HG02852 (cell line): ENCODE measurements at regions not wholly inside any gene's neighbourhood (a gene's known extent, or its start where the extent isn't known, plus 50 kb on each side); places are given as distances from the start of the nearest gene placed in this dataset.

ENCODE experiments used
- ATAC-seq: cut with Tn5 transposase; IDR thresholded peaks from one replicate; pipeline ENCODE4 v1.9.1; 2021; ENCODE audit warnings: mild to moderate bottlenecking, moderate library complexity; ENCODE audit not compliant: unreplicated experiment

DNA sequence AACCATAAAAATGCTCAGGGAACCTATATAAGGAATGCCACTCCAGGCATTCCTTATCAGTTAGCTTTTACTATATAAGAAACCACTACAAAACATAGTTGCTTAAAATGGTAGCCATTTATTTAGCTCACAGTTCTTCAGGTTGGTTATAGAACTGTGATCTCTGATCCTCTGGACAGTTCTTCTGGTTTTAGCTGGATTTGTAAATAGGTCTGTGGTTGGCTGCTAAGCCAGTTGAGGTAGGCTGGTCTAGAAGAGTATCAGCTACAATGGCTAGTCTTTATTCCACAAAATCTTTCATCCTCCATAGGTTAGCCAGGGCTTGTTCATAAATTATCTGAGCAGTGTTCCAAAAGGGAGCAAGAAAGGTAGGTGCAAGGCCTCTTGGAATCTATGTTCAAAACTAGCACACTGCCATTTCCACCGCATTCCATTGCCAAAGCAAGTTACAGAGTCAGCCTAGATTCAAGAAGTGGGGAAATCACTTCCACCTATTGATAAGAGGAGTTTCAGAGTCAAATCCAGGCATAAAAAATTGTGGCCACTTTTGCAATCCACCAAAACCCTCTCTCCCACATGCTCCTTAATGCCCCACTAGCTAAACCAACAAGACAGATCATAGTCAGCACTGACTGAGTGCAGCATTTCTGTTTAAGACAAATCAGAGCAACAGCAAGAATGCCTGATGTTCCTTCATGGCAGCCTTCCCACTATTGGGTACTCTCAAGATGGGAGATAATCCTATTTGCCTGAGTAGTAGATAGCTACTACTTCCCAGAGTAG is 146.4 kb downstream of the IRS1 start:
- ATAC-seq, result no peak

DNA sequence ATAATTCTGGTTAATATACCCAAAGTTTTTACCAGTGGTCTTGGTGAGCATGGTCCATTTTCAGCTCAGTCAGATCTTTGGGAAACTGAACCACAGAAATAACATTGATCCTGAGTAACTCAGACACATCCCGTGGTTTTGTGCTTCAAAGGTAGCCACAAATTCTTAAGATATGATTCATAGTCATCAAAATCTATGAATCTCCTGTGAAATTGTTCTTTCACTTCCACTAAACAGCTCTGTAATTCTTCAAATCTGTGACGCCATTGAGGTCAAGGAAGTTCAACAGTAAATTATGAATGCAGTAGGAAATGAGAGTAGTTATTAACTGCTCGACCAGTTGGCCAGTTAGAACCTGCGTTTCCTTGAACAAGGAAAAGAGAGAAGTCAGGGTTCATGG is 147.3 kb downstream of the IRS1 start:
- ATAC-seq, result no peak

- ATAC-seq, result peak; percentile 86
Observed at GRCh38 chr2:226649871-226650660, 149.6 kb downstream of the IRS1 start.

DNA sequence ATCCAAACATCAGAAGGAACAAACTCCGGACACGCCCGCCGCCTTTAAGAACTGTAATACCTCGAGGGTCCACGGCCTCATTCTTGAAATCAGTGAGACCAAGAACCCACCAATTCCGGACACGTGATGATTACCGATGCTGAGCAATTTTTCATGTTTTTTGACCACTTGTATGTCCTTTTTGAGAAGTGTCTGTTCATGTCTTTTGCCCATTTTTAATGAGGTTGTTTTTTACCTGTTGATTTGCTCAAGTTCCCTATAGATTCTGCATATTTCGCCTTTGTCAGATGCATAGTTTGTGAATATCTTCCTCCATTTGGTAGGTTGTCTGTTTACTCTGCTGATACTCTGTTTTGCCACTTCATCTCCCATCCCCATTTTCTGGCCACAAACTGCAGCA is 150.4 kb downstream of the IRS1 start:
- no peak for ATAC-seq

DNA sequence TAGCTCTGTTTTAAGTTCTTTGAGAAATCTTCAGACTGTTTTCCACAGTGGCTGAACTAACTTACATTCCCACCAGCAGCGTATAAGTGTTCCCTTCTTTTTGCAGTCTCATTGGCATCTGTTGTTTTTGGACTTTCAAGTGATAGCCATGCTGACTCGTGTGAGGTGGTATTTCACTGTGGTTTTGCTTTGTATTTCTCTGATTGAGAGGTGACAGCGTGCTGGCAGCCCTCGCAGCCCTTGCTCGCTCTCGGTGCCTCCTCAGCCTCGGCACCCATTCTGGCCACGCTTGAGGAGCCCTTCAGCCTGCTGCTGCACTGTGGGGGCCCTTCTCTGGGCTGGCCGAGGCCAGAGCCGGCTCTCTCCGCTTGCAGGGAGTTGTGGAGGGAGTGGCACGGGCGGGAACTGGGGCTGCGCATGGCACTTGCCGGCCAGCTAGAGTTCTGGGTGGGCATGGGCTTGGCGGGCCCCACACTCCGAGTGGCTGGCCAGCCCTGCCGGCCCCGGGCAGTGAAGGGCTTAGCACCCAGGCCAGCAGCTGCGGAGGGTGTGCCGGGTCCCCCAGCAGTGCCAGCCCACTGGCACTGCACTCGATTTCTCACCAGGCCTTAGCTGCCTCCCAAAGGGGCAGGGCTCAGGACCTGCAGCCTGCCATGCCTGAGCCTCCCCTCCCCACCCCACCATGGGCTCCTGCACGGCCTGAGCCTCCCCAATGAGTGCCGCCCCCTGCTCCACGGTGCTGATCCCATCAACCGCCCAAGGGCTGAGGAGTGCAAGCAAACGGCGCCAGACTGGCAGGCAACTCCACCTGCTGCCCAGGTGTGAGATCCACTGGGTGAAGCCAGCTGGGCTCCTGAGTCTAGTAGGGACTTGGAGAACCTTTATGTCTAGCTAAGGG is 151.8 kb downstream of the IRS1 start:
- ATAC-seq, result no peak

DNA sequence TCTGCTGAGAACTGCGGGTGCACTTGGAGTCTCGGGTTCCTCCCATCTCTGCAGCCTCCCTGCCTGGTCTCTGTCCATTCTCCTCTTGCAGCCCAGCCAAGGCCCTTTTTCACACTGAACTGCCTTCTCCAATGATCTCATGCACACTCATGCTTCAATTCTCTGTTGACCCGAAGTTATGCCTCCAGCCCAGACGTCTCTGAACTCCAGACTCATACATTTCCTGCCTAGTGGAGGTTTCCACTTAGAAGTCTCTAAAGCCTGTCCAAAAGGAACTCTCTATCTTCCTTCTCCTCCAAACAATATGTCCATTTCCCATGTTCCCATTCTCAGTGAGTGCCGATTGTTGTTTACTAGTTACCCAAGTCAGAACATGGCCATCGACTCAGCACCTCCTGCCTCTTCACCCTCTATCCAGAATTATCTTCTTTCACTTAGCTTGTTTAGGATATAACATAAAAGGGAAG is 155.2 kb downstream of the IRS1 start:
- no peak for ATAC-seq

DNA sequence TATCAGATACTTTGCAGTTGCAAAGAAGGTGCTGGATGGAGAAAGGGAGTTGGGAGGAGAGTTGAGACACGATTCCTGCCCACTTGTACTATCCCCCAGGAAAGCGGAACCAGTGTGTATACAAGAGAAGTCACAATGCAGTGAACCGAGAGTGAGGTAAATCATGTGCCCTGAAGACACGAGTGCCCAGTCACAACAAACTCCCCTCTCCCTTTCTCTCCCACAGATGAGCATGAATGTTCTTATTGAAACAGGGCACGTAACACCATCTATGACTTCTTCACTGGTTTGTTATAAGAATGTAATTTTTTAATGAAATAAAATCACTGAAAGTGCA is 155.7 kb downstream of the IRS1 start:
- ATAC-seq, result no peak

DNA sequence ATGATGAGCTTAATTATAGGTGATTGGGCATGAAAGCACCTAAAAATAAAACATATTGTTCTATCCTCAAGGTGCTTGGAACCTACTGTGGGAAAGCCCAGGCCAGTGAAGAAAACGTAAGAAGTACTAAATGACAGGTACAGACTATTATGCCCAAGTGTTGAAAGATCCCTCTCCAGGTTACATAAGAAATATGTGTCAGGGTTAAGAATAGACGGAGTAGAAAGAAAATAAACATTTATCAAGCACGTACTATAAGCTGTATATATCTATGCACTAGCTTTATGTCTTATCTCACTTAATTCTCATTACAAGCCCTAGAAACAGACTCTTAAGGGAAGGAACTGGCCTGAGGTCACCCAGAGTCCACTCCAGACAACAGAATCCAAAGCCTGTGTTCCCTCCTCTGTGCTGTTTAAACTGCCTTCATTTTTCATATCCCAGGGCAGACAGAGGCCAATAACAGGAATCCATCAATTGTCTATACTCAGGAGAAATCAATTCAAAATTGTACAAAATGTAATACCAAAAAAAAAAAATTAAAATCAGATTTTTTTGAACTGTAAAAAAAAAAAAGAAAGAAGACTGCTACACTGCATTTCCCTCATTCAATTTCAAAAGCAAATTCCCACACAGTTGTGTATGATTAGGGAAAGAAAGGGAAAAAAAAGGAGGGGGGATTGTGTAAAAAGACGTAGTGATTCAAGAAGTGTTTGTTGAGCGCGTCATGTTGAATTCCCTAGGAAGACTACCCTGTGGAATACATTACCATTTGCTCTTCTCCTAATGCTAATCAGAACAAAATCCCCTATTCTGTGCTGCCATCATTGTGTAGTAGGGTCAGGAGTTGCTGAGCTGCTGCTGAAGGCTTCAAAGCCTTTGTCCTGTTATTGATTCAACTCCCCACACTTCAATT is 156.3 kb downstream of the IRS1 start:
- ATAC-seq, result no peak

DNA sequence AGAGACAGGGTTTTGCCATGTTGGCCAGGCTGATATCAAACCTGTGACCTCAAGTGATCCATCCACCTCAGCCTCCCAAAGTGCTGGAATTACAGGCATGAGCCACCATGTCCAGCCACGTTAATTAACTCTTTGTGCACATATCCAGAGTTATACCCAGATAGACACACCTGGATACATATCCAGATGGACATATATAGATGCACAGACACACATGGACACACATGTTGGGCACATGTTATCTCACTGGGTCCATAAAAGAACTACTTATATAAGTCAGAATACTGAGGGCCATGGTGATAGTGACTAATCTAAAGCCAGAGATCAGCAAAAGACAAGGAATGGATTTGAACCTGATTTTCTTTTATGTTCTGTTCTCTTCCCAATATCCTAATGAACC is 158.6 kb downstream of the IRS1 start:
- no peak for ATAC-seq

DNA sequence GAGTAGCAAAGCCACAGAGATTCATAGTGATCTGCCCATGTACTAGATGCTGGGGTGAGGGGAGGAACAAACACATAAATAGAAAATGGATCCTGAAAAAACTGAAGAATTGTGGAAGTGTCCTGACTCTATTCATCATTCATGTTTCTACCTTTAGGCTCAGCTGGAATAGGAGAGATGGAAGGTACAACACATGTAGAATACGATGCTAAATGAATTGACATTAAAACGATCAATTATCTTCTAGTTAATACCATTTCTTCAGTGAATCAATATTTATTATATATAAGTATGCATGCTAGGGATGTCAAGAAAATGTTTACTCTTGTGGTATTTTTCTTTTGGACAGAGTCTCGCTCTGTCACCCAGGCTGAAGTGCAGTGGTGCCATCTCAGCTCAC is 159.1 kb downstream of the IRS1 start:
- ATAC-seq, result no peak

- ATAC-seq, result no peak
Observed at GRCh38 chr2:226639550-226639949, 160.1 kb downstream of the IRS1 start.

DNA sequence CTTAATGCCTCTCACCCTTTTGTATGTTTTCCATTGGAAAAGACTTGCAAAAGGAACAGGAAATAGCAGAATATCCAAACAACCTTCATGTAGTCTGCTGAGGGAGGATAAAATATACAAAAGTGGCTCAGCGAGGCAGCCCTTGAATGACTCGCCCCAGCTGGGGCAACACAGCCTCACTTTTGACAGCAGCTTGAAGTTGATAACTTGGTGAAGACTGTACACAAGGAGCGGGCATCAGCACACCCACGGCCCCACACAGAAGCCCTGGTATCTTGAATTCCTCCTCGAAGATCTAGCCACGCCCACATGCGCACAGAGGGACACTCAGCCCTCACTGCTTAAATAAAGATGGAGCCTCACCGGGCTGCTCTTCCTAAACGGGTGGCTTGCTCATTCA is 161.0 kb downstream of the IRS1 start:
- ATAC-seq, result no peak

DNA sequence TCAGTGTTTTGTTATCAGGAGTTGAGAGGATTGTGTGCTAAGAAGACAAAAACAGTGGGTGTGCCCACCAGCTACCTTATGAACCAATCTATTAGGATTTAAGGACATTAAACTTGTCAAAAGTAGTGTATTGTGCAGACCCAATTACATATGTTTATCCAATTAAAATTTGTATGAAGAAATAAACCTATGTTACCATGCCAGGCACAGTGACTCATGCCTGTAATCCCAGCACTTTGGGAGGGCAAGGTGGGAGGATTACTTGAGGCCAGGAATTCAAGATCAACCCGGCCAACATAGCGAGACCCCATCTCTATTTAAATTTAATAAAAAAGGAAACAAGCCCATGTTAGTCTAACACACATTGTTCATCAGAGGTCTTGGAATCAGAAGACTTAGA is 162.2 kb downstream of the IRS1 start:
- ATAC-seq, result no peak

DNA sequence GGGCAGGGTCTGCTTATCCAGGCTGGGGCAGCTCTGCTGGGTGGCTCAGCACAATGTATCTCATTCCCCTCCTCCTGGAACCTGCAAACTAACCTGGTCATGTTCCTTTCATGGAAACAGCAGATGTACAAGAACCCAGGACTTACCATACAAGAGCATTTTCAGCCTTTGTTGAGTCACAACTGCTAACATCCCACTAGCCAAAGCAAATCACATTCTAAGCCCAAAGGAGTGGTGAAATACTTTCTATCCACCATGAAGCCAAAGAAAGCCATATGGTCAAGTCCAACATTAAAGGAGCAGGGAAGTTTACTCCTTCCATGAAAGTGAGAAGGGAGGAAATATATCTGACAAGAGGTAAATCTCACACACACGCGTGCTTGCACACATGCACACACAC is 163.0 kb downstream of the IRS1 start:
- no peak for ATAC-seq

GRCh38 chr2:226634943-226635604 is 164.5 kb downstream of the IRS1 start:
- ATAC-seq, result no peak

- ATAC-seq, result no peak
Observed at GRCh38 chr2:226631671-226632070, 167.9 kb downstream of the IRS1 start.

DNA sequence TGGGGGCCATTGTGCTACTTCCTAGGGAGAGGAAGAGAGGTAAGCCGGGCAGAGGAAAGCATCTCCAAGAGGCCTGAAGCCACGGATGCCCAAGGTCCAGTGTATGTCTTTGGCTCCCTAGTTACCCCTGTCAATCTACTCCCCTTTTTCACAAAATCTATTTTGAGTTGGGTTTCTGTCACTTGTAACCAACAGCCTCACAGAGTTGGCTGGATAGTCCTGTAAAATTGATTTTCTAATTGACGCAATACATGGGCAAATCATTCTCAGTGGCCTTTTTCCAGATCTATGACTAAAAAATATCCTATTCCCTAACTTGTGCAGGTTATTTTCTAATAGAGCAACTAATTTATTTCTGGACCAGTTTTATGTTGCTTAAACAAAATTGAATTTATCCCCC is 168.4 kb downstream of the IRS1 start:
- ATAC-seq, result no peak

DNA sequence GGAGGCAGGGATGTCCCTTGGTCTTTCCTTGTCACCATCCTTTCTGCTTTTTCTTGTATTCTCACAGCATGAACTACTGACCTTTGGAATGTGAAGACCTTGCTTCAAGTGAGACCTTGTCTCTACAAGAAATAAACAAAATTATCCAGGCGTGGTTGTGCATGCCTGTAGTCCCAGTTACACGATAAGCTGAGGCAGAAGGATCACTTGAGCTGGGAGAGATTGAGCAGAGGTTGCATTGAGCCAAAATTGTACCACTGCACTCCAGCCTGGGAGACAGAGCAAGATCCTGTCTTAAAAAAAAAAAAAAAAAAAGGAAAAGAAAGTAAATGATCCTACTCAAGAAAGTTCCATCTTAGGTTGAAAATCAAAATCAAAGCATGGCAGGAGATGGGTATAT is 173.7 kb downstream of the IRS1 start:
- ATAC-seq, result no peak

DNA sequence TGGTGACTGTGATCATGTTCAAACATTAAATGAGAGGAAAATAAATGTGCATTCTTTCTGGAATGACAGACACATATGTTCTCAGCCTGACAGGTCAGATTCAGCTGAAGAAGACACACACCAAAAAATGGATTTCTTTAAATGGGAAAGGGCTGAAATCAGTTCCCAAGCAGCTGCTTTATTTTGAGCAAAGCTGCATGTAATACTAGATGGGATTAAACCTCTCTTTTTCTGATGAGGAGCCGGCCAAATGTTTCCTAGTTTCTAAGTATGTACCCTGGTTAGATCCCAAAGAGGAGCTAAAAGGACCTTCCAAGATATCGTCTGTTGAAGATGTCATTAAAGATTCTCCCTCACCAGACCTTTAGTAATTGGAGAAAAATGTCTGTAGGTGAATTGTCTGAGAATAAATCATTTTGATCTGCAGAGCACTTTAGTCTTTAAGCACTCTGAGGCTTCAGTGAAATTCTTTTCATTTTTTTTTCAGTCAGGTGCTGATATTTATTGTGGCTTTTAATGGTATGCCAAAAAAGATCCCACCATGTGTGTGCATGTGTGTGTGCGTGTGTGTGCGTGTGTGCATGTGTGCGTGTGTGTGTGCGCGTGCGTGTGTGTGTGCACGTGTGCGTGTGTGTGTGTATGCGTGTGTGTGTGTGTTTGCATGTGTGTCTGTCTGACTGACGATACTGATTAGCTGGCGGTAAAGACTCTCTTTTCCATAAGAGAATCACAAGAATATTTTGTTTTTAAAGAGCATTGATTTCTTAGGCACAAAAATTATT is 175.8 kb downstream of the IRS1 start:
- ATAC-seq, result no peak
